ENCODE measurements at regions not wholly inside any gene's neighbourhood (a gene's known extent, or its start where the extent isn't known, plus 50 kb on each side); places are given as distances from the start of the nearest gene placed in this dataset.
"Not testable (repeated sequence)": the region's sequence is repeated elsewhere in the genome, so short reads cannot be mapped to it uniquely, and the experiment has no call there.

DNA sequence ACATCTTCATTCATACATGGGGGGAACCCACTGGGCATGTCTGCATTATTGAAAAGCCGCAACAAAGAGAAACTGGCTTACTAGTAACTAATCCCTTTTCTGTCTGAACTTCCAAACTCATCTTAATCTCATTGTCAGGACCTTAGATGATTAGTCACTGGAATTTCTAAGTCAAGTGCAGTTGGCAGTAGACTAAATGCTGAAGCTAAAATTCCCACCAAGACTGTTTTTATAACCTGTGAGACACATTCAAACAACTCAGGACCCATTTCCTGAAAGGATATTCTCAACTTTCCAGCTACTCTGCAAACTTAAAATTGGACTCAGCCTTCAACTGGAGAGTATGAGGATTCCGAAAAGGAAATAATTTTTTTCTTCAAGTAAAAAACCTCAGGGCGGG lies 94.8 kb upstream of the SCAF8 start:
- TF ChIP-seq, protein P1, sequence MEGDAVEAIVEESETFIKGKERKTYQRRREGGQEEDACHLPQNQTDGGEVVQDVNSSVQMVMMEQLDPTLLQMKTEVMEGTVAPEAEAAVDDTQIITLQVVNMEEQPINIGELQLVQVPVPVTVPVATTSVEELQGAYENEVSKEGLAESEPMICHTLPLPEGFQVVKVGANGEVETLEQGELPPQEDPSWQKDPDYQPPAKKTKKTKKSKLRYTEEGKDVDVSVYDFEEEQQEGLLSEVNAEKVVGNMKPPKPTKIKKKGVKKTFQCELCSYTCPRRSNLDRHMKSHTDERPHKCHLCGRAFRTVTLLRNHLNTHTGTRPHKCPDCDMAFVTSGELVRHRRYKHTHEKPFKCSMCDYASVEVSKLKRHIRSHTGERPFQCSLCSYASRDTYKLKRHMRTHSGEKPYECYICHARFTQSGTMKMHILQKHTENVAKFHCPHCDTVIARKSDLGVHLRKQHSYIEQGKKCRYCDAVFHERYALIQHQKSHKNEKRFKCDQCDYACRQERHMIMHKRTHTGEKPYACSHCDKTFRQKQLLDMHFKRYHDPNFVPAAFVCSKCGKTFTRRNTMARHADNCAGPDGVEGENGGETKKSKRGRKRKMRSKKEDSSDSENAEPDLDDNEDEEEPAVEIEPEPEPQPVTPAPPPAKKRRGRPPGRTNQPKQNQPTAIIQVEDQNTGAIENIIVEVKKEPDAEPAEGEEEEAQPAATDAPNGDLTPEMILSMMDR (IDR thresholded peaks at IDR 0.05), result no peak
- Mint-ChIP-seq H3K27ac (no peak overlapping the region), H3K9me3 (peaks cover 6 to 7% of the 10 kb centered on the region in 2 donors), H3K4me3 (no peak overlapping the region), H3K27me3 (ENCODE audit: low read depth in 2 of 2) (peaks cover 7% of the 10 kb centered on the region in 2 donors), H3K36me3 (no peaks in the 10 kb centered on the region), H3K4me1 (no peaks in the 10 kb centered on the region)
- DNase-seq (no peak), ATAC-seq (no peak)
- WGBS (ENCODE audit: insufficient coverage), result 100% methylated on average over 1 of the region's 3 CpGs
- H3K4me1 ChIP-seq (ENCODE audit: control insufficient read depth, insufficient read depth, low read length), result no peaks in the 10 kb centered on the region
- H3K36me3 ChIP-seq (ENCODE audit: control insufficient read depth, insufficient read depth, low read length), result no peaks in the 10 kb centered on the region
- intact Hi-C loops (cut with micrococcal nuclease), result no loop called here
- H3K4me3 ChIP-seq (ENCODE audit: low read length), result no peak overlapping the region
- no peaks in the 10 kb centered on the region for H3K27me3 ChIP-seq (ENCODE audit: control insufficient read depth, insufficient read depth, low read length)
- no peaks in the 10 kb centered on the region for H3K9me3 ChIP-seq (ENCODE audit: control insufficient read depth, insufficient read depth, low read length)
- no peak overlapping the region for H3K27ac ChIP-seq (ENCODE audit: low read length)

DNA sequence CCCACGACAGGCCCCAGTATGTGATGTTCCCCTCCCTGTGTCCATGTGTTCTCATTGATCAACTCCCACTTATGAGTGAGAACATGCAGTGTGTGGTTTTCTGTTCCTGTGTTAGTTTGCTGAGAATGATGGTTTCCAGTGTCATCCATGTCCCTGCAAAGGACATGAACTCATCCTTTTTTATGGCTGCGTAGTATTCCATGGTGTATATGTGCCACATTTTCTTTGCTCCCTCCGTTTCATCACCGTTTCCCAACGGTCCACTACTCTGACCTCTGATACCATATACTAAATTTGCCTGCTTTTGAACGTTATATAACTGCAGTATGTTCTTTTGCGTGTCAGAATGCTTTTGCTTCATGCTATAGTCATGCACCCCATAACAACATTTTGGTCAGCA lies 94.0 kb upstream of the SCAF8 start:
- H3K27me3 ChIP-seq (ENCODE audit: control insufficient read depth, insufficient read depth, low read length); H3K9me3 Mint-ChIP-seq; H3K4me1 Mint-ChIP-seq; H3K4me3 ChIP-seq (ENCODE audit: low read length); H3K27ac ChIP-seq (ENCODE audit: low read length); DNase-seq; H3K27me3 Mint-ChIP-seq (ENCODE audit: low read depth in 2 of 2); H3K36me3 ChIP-seq (ENCODE audit: control insufficient read depth, insufficient read depth, low read length); H3K36me3 Mint-ChIP-seq; H3K9me3 ChIP-seq (ENCODE audit: control insufficient read depth, insufficient read depth, low read length); H3K4me1 ChIP-seq (ENCODE audit: control insufficient read depth, insufficient read depth, low read length); H3K27ac Mint-ChIP-seq; intact Hi-C loops (cut with micrococcal nuclease); ATAC-seq; H3K4me3 Mint-ChIP-seq: not testable (repeated sequence)
- WGBS (ENCODE audit: insufficient coverage), result 90% methylated on average over 7 of the region's 7 CpGs

DNA sequence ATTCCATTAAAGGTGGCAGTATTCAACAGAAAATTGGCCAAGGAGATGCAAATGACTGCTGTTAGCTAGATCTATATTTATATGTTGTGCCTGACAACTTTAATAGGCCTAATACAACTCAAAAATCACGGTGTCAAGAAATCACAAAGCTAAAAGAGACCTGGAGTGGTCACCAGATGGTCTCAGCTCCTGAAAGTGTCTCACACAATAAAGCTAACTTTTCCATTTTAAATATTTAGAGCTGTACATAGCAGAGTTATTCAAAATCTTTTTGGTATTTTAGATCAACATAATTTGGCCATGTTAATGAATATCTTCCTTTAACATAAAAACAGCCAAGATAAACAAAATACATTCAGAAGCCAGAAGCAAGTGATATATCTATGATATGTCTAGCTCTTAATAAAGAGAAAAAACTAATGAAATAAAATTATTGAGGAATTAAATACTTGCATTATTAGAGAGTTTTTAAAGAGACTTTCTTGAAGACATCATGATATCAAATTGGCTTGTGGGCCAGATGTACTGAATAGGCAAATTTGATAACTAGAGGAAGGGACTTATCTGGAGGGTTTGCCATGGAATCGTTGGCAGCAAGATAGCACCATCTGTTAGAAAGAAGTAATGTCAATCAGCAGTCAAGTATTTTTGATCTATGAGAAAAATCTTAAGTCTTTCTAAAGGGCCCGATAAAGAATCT lies 84.9 kb upstream of the SCAF8 start:
- no peak overlapping the region for H3K4me3 Mint-ChIP-seq
- Histone ChIP-seq H3K9me3 (ENCODE audit: control insufficient read depth, insufficient read depth, low read length) (no peaks in the 10 kb centered on the region), H3K36me3 (ENCODE audit: control insufficient read depth, insufficient read depth, low read length) (no peaks in the 10 kb centered on the region), H3K27me3 (ENCODE audit: control insufficient read depth, insufficient read depth, low read length) (no peaks in the 10 kb centered on the region), H3K4me3 (ENCODE audit: low read length) (no peak overlapping the region), H3K4me1 (ENCODE audit: control insufficient read depth, insufficient read depth, low read length) (no peaks in the 10 kb centered on the region), H3K27ac (ENCODE audit: low read length) (no peak overlapping the region)
- DNase-seq (no peak), ATAC-seq (no peak)
- 62% methylated on average over 3 of the region's 3 CpGs for WGBS (ENCODE audit: insufficient coverage)
- no peaks in the 10 kb centered on the region for H3K4me1 Mint-ChIP-seq
- intact Hi-C loops (cut with micrococcal nuclease), result no loop called here
- H3K9me3 Mint-ChIP-seq, result no peaks in the 10 kb centered on the region
- no peaks in the 10 kb centered on the region for H3K36me3 Mint-ChIP-seq
- H3K27me3 Mint-ChIP-seq (ENCODE audit: low read depth in 2 of 2), result peaks cover 4 to 27% of the 10 kb centered on the region in 2 donors
- TF ChIP-seq, protein P1 (IDR thresholded peaks at IDR 0.05), result no peak
- H3K27ac Mint-ChIP-seq, result no peak overlapping the region

DNA sequence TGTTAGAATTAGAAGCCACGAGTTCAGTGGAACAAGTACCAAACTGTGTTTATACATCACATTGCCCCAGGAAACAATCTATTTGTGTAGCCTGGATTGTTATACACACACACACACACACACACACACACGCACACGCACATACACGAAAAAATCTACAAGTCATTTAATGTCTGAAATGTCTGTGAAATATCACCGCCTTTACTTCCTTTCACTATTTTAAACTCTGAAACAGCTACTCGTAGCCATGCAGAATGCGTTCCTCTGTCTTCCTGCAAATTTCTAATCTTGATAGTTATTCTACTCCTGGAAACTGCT lies 84.4 kb upstream of the SCAF8 start:
- TF ChIP-seq, protein P1 (IDR thresholded peaks at IDR 0.05), result no peak
- H3K27ac Mint-ChIP-seq, result no peak overlapping the region
- H3K4me1 Mint-ChIP-seq, result no peaks in the 10 kb centered on the region
- H3K4me1 ChIP-seq (ENCODE audit: control insufficient read depth, insufficient read depth, low read length), result no peaks in the 10 kb centered on the region
- H3K9me3 ChIP-seq (ENCODE audit: control insufficient read depth, insufficient read depth, low read length), result no peaks in the 10 kb centered on the region
- WGBS (ENCODE audit: insufficient coverage), result 58% methylated on average over 7 of the region's 7 CpGs
- H3K36me3 Mint-ChIP-seq, result no peaks in the 10 kb centered on the region
- no peak overlapping the region for H3K27ac ChIP-seq (ENCODE audit: low read length)
- no peak for ATAC-seq
- intact Hi-C loops (cut with micrococcal nuclease), result no loop called here
- no peaks in the 10 kb centered on the region for H3K27me3 ChIP-seq (ENCODE audit: control insufficient read depth, insufficient read depth, low read length)
- no peak overlapping the region for H3K4me3 Mint-ChIP-seq
- no peak for DNase-seq
- no peaks in the 10 kb centered on the region for H3K9me3 Mint-ChIP-seq
- no peak overlapping the region for H3K4me3 ChIP-seq (ENCODE audit: low read length)
- H3K27me3 Mint-ChIP-seq (ENCODE audit: low read depth in 2 of 2), result peaks cover 4 to 22% of the 10 kb centered on the region in 2 donors
- no peaks in the 10 kb centered on the region for H3K36me3 ChIP-seq (ENCODE audit: control insufficient read depth, insufficient read depth, low read length)

Measured in natural killer cell (primary cell).